AG04450 (cell line): ENCODE measurements at regions not wholly inside any gene's neighbourhood (a gene's known extent, or its start where the extent isn't known, plus 50 kb on each side); places are given as distances from the start of the nearest gene placed in this dataset.

Experiments
- CTCF ChIA-PET: fragments of 300-600, 350-600 bp; formaldehyde crosslinking; extraction: SDS; loops from one replicate; lab custom pipeline; 2022; ENCODE audit warnings: antibody characterized with exemption, inconsistent platforms; lab: Charles Lee
- POLR2A ChIA-PET: fragments of 350-600 bp; formaldehyde crosslinking; extraction: SDS; loops from one replicate; lab custom pipeline; 2021; ENCODE audit warnings: antibody characterized with exemption, inconsistent platforms; lab: Yijun Ruan, JAX
- DNase-seq: peaks from one replicate; pipeline ENCODE4 v3.0.0-alpha.2; 2011; ENCODE audit warnings: low read depth, low spot score
- H3K27ac ChIP-seq: one replicate; pipeline ENCODE4 v1.5.1; 2012; ENCODE audit warnings: low read depth, low read length, control low read depth
- H3K27me3 ChIP-seq: one replicate; pipeline ENCODE4 v1.6.0; 2012; ENCODE audit warnings: low read length; ENCODE audit not compliant: control insufficient read depth, insufficient read depth
- H3K4me3 ChIP-seq: 2 replicates; pipeline ENCODE4 v1.5.1; 2011; ENCODE audit warnings: mild to moderate bottlenecking, low read depth, low read length, control low read depth
- H3K9me3 ChIP-seq: 2 replicates; pipeline ENCODE4 v1.5.1; 2012; ENCODE audit warnings: low read length; ENCODE audit not compliant: control insufficient read depth, insufficient read depth
- CTCF ChIP-seq: IDR thresholded peaks from 2 replicates; pipeline ENCODE4 v1.5.1; 2011; ENCODE audit warnings: low read depth, low read length, control low read depth, inconsistent platforms

- DNase-seq, result no peak
- ChIA-PET POLR2A (no interaction called here), CTCF (no interaction called here)
- Histone ChIP-seq H3K27ac (no peak overlapping the region), H3K9me3 (peaks cover 56% of the 10 kb centered on the region), H3K4me3 (no peak overlapping the region), H3K27me3 (no peaks in the 10 kb centered on the region)
- TF ChIP-seq CTCF, result no peak
These were observed 691.2 kb downstream of the QKI start for GRCh38 chr6:164105705-164106104.

- CTCF ChIA-PET, result no interaction called here
These were observed 689.9 kb downstream of the QKI start for GRCh38 chr6:164104432-164104831.

GRCh38 chr6:164102693-164103092 lies 688.2 kb downstream of the QKI start:
- Histone ChIP-seq H3K4me3 (no peak overlapping the region), H3K27ac (no peak overlapping the region), H3K27me3 (no peaks in the 10 kb centered on the region), H3K9me3 (peaks cover 45% of the 10 kb centered on the region)
- no peak for DNase-seq
- no peak for TF ChIP-seq CTCF
- CTCF ChIA-PET, result no interaction called here
- POLR2A ChIA-PET, result no interaction called here

More at GRCh38 chr6:164104432-164104831, 689.9 kb downstream of the QKI start:
- no peak for TF ChIP-seq CTCF
- H3K27me3 ChIP-seq, result no peaks in the 10 kb centered on the region
- no peak overlapping the region for H3K4me3 ChIP-seq
- POLR2A ChIA-PET, result no interaction called here
- H3K27ac ChIP-seq, result no peak overlapping the region
- DNase-seq, result no peak
- H3K9me3 ChIP-seq, result peaks cover 52% of the 10 kb centered on the region

GRCh38 chr6:164101859-164102258 lies 687.3 kb downstream of the QKI start:
- DNase-seq, result no peak
- H3K27me3 ChIP-seq, result no peaks in the 10 kb centered on the region
- POLR2A ChIA-PET, result no interaction called here

More at GRCh38 chr6:164101859-164102258, 687.3 kb downstream of the QKI start:
- Histone ChIP-seq H3K4me3 (no peak overlapping the region), H3K9me3 (peaks cover 44% of the 10 kb centered on the region), H3K27ac (no peak overlapping the region)
- no peak for TF ChIP-seq CTCF
- CTCF ChIA-PET, result no interaction called here
